SK-N-MC (cell line): ENCODE measurements at regions not wholly inside any gene's neighbourhood (a gene's known extent, or its start where the extent isn't known, plus 50 kb on each side); places are given as distances from the start of the nearest gene placed in this dataset.
"Not testable (repeated sequence)": the region's sequence is repeated elsewhere in the genome, so short reads cannot be mapped to it uniquely, and the experiment has no call there.

Experiments used
- DNase-seq: peaks from one replicate; pipeline ENCODE4 v3.0.0-alpha.2; 2011; ENCODE audit warnings: low read depth, low spot score
- H3K27ac ChIP-seq: fragments of 200-600 bp; sonication (generic); 2 replicates; pipeline ENCODE4 v1.5.1; 2016; ENCODE audit warnings: mixed run types
- H3K36me3 ChIP-seq: fragments of 200-600 bp; sonication (generic); 2 replicates; pipeline ENCODE4 v1.6.1; 2017; ENCODE audit warnings: antibody characterized with exemption, low read length, mixed read lengths; ENCODE audit not compliant: insufficient read depth
- H3K4me3 ChIP-seq: fragments of 200-600 bp; sonication (generic); 2 replicates; pipeline ENCODE4 v1.5.1; 2016
- H3K9ac ChIP-seq: fragments of 200-600 bp; sonication (generic); 2 replicates; pipeline ENCODE4 v1.8.0; 2017; ENCODE audit warnings: mixed run types, mixed read lengths; ENCODE audit not compliant: insufficient read length
- H3K9me3 ChIP-seq: fragments of 200-600 bp; sonication (generic); 2 replicates; pipeline ENCODE4 v1.6.1; 2017; ENCODE audit warnings: low read depth, mild to moderate bottlenecking, antibody characterized with exemption, low read length, moderate library complexity, mixed read lengths
- EZH2 ChIP-seq: fragments of 200-600 bp; sonication (generic); IDR thresholded peaks from one replicate; pipeline ENCODE4 v1.6.1; 2017; ENCODE audit warnings: antibody characterized with exemption
- FOXP2 ChIP-seq: optimal IDR thresholded peaks from 2 replicates; pipeline ENCODE3; 2011; ENCODE audit warnings: mild to moderate bottlenecking, moderate library complexity; ENCODE audit not compliant: insufficient read depth; ENCODE audit errors: extremely low read length, control extremely low read depth
- POLR2AphosphoS5 ChIP-seq: IDR thresholded peaks from 2 replicates; pipeline ENCODE4 v1.6.1; 2012; ENCODE audit warnings: mild to moderate bottlenecking, low read depth, low read length, borderline replicate concordance

GRCh38 chr5:121408778-121409177, 442.9 kb upstream of the FTMT start:
- no peak overlapping the region for H3K9ac ChIP-seq
- DNase-seq: no peak
- no peaks in the 10 kb centered on the region for H3K9me3 ChIP-seq
- H3K4me3 ChIP-seq: no peak overlapping the region
- TF ChIP-seq EZH2 (no peak), FOXP2 (no peak), POLR2AphosphoS5 (no peak)
- H3K36me3 ChIP-seq: no peaks in the 10 kb centered on the region
- no peak overlapping the region for H3K27ac ChIP-seq

- H3K4me3 ChIP-seq: 0 out of 2 replicates have a peak overlapping the region, but pooled peaks have one; percentile 18
- no peaks in the 10 kb centered on the region for H3K9me3 ChIP-seq
- no peaks in the 10 kb centered on the region for H3K36me3 ChIP-seq
- H3K27ac ChIP-seq: no peak overlapping the region
- TF ChIP-seq FOXP2 (no peak), EZH2 (no peak), POLR2AphosphoS5 (no peak)
- no peak for DNase-seq
- H3K9ac ChIP-seq: no peak overlapping the region
Measured at GRCh38 chr5:121415270-121415669, 436.4 kb upstream of the FTMT start.

GRCh38 chr5:121421646-121422045, 430.0 kb upstream of the FTMT start:
- no peak overlapping the region for H3K4me3 ChIP-seq
- no peak overlapping the region for H3K9ac ChIP-seq
- no peak for DNase-seq
- H3K36me3 ChIP-seq: no peaks in the 10 kb centered on the region
- H3K27ac ChIP-seq: no peak overlapping the region
- H3K9me3 ChIP-seq: no peaks in the 10 kb centered on the region
- TF ChIP-seq EZH2 (no peak), POLR2AphosphoS5 (no peak), FOXP2 (no peak)

- DNase-seq: no peak
- no peak for TF ChIP-seq FOXP2
- TF ChIP-seq POLR2AphosphoS5: no peak
- TF ChIP-seq EZH2: no peak
Measured at GRCh38 chr5:121424976-121425375, 426.7 kb upstream of the FTMT start.

GRCh38 chr5:121426153-121426552, 425.5 kb upstream of the FTMT start:
- H3K9ac ChIP-seq: no peak overlapping the region
- no peak overlapping the region for H3K4me3 ChIP-seq
- no peaks in the 10 kb centered on the region for H3K9me3 ChIP-seq
- H3K27ac ChIP-seq: no peak overlapping the region
- no peaks in the 10 kb centered on the region for H3K36me3 ChIP-seq
- TF ChIP-seq EZH2: no peak
- no peak for TF ChIP-seq POLR2AphosphoS5
- no peak for TF ChIP-seq FOXP2
- no peak for DNase-seq

More at GRCh38 chr5:121424976-121425375, 426.7 kb upstream of the FTMT start:
- Histone ChIP-seq H3K9me3 (no peaks in the 10 kb centered on the region), H3K27ac (no peak overlapping the region), H3K36me3 (no peaks in the 10 kb centered on the region), H3K4me3 (no peak overlapping the region), H3K9ac (no peak overlapping the region)

GRCh38 chr5:121429761-121430160, 421.9 kb upstream of the FTMT start:
- H3K4me3 ChIP-seq: no peak overlapping the region
- no peak overlapping the region for H3K27ac ChIP-seq
- H3K9ac ChIP-seq: no peak overlapping the region
- TF ChIP-seq POLR2AphosphoS5 (no peak), EZH2 (no peak), FOXP2 (no peak)
- H3K9me3 ChIP-seq: no peaks in the 10 kb centered on the region
- H3K36me3 ChIP-seq: no peaks in the 10 kb centered on the region
- no peak for DNase-seq

- Histone ChIP-seq H3K9me3 (no peaks in the 10 kb centered on the region), H3K27ac (no peak overlapping the region), H3K9ac (no peak overlapping the region), H3K36me3 (no peaks in the 10 kb centered on the region), H3K4me3 (no peak overlapping the region)
- no peak for TF ChIP-seq POLR2AphosphoS5
- no peak for TF ChIP-seq FOXP2
- no peak for TF ChIP-seq EZH2
- no peak for DNase-seq
Measured at GRCh38 chr5:121430538-121430937, 421.1 kb upstream of the FTMT start.

- Histone ChIP-seq H3K36me3 (no peaks in the 10 kb centered on the region), H3K9ac (no peak overlapping the region), H3K4me3 (no peak overlapping the region), H3K27ac (no peak overlapping the region), H3K9me3 (no peaks in the 10 kb centered on the region)
- TF ChIP-seq POLR2AphosphoS5 (no peak), FOXP2 (no peak), EZH2 (no peak)
- DNase-seq: no peak
Measured at GRCh38 chr5:121445511-121445910, 406.2 kb upstream of the FTMT start.

GRCh38 chr5:121462441-121462840, 389.2 kb upstream of the FTMT start:
- Histone ChIP-seq H3K4me3 (no peak overlapping the region), H3K27ac (no peak overlapping the region), H3K9ac (no peak overlapping the region), H3K9me3 (no peaks in the 10 kb centered on the region), H3K36me3 (no peaks in the 10 kb centered on the region)
- DNase-seq: no peak
- TF ChIP-seq FOXP2 (no peak), EZH2 (no peak), POLR2AphosphoS5 (no peak)

GRCh38 chr5:121471222-121471621, 380.5 kb upstream of the FTMT start:
- not testable (repeated sequence) for H3K9ac ChIP-seq, H3K9me3 ChIP-seq, DNase-seq, H3K27ac ChIP-seq, H3K4me3 ChIP-seq, H3K36me3 ChIP-seq
